CD4-positive, alpha-beta memory T cell (primary cell): ENCODE measurements at regions not wholly inside any gene's neighbourhood (a gene's known extent, or its start where the extent isn't known, plus 50 kb on each side); places are given as distances from the start of the nearest gene placed in this dataset.

ENCODE experiments used
- CTCF ChIA-PET: fragments of 350-600 bp; sonication (Branson Sonifier 250); formaldehyde crosslinking; loops from one replicate; lab custom pipeline; 2021; ENCODE audit warnings: inconsistent platforms; ENCODE audit not compliant: partially characterized antibody; lab: Charles Lee
- POLR2A ChIA-PET: fragments of 350-600 bp; sonication (Branson Sonifier 250); formaldehyde crosslinking; loops from one replicate; lab custom pipeline; 2021; ENCODE audit not compliant: partially characterized antibody; lab: Charles Lee
- DNase-seq, 5 donors: peaks; one replicate each; pipeline versions ENCODE4 v3.0.0 to v3.0.0-alpha.2; 2020 to 2022; ENCODE audit warnings: mixed read lengths in 1 of 5
- H3K27ac ChIP-seq: one replicate; pipeline ENCODE4 v1.7.0; 2013; ENCODE audit warnings: low read depth, low read length
- H3K27me3 ChIP-seq: 2 replicates; pipeline ENCODE4 v1.7.0; 2013; ENCODE audit warnings: mild to moderate bottlenecking, low read length, moderate library complexity; ENCODE audit not compliant: insufficient read depth
- H3K36me3 ChIP-seq: 2 replicates; pipeline ENCODE4 v1.7.0; 2013; ENCODE audit warnings: mild to moderate bottlenecking, low read length, moderate library complexity; ENCODE audit not compliant: insufficient read depth
- H3K4me1 ChIP-seq: 2 replicates; pipeline ENCODE4 v1.7.0; 2013; ENCODE audit warnings: mild to moderate bottlenecking, low read length, moderate library complexity; ENCODE audit not compliant: insufficient read depth
- H3K4me3 ChIP-seq, 2 donors: one replicate each; pipeline ENCODE4 v1.7.0; 2013; ENCODE audit warnings: low read length in 2 of 2, mild to moderate bottlenecking in 1 of 2
- H3K9me3 ChIP-seq, 2 donors: one replicate each; pipeline ENCODE4 v1.7.0; 2013; ENCODE audit warnings: low read length in 2 of 2, control low read depth in 1 of 2; ENCODE audit not compliant: control insufficient read depth in 1 of 2
- H3K27ac Mint-ChIP-seq, 7 donors: one replicate each; pipeline ENCODE4 v1.8.0; 2020 to 2021; ENCODE audit warnings: mixed read lengths in 7 of 7, mild to moderate bottlenecking in 6 of 7, inconsistent platforms in 3 of 7, moderate library complexity in 3 of 7
- H3K27me3 Mint-ChIP-seq, 2 donors: one replicate each; pipeline ENCODE4 v1.8.0; 2020 to 2021; ENCODE audit warnings: mixed read lengths in 2 of 2
- H3K36me3 Mint-ChIP-seq, 2 donors: one replicate each; pipeline ENCODE4 v1.8.0; 2020 to 2021; ENCODE audit warnings: mixed read lengths in 2 of 2, inconsistent platforms in 1 of 2, mild to moderate bottlenecking in 1 of 2
- H3K4me1 Mint-ChIP-seq, 4 donors: one replicate each; pipeline ENCODE4 v1.8.0; 2020 to 2021; ENCODE audit warnings: mixed read lengths in 4 of 4, mild to moderate bottlenecking in 1 of 4
- H3K4me3 Mint-ChIP-seq, 8 donors: one replicate each; pipeline ENCODE4 v1.8.0; 2020 to 2021; ENCODE audit warnings: mixed read lengths in 8 of 8, mild to moderate bottlenecking in 7 of 8, moderate library complexity in 6 of 8, inconsistent platforms in 3 of 8
- H3K9me3 Mint-ChIP-seq, 8 donors: one replicate each; pipeline ENCODE4 v1.8.0; 2020 to 2021; ENCODE audit warnings: mixed read lengths in 8 of 8, mild to moderate bottlenecking in 5 of 8, inconsistent platforms in 3 of 8, moderate library complexity in 1 of 8
- intact Hi-C: fragments of 100-400 bp; cut with micrococcal nuclease; formaldehyde crosslinking; loops from one replicate; pipeline ENCODE4 v1.15.1; 2023

- CTCF ChIA-PET = no interaction called here
- no peaks in the 10 kb centered on the region for H3K36me3 ChIP-seq
- DNase-seq = no peak
Observed at GRCh38 chr1:29415156-29415830, 179.0 kb downstream of the PTPRU start.

GRCh38 chr1:29414086-29414485, 177.8 kb downstream of the PTPRU start:
- POLR2A ChIA-PET = no interaction called here
- Histone ChIP-seq H3K27me3 (no peaks in the 10 kb centered on the region), H3K27ac (no peak overlapping the region), H3K36me3 (no peaks in the 10 kb centered on the region), H3K4me3 (no peak overlapping the region), H3K9me3 (no peaks in the 10 kb centered on the region), H3K4me1 (no peaks in the 10 kb centered on the region)
- DNase-seq = no peak
- CTCF ChIA-PET = no interaction called here
- H3K4me3 Mint-ChIP-seq = no peak overlapping the region
- peaks cover 0 to 2% (median 0%) of the 10 kb centered on the region in 8 donors for H3K9me3 Mint-ChIP-seq
- peaks cover 8 to 26% of the 10 kb centered on the region in 2 donors for H3K27me3 Mint-ChIP-seq
- no peaks in the 10 kb centered on the region for H3K4me1 Mint-ChIP-seq
- intact Hi-C loops = no loop called here
- H3K36me3 Mint-ChIP-seq = no peaks in the 10 kb centered on the region
- no peak overlapping the region for H3K27ac Mint-ChIP-seq

More at GRCh38 chr1:29415156-29415830, 179.0 kb downstream of the PTPRU start:
- no peaks in the 10 kb centered on the region for H3K36me3 Mint-ChIP-seq
- Histone ChIP-seq H3K4me1 (no peaks in the 10 kb centered on the region), H3K9me3 (no peaks in the 10 kb centered on the region), H3K4me3 (no peak overlapping the region), H3K27ac (no peak overlapping the region), H3K27me3 (no peaks in the 10 kb centered on the region)
- H3K27me3 Mint-ChIP-seq = peaks cover 10 to 15% of the 10 kb centered on the region in 2 donors
- no peaks in the 10 kb centered on the region for H3K4me1 Mint-ChIP-seq
- POLR2A ChIA-PET = no interaction called here
- peaks cover 0 to 2% (median 0%) of the 10 kb centered on the region in 8 donors for H3K9me3 Mint-ChIP-seq
- H3K4me3 Mint-ChIP-seq = no peak overlapping the region
- no peak overlapping the region for H3K27ac Mint-ChIP-seq
- intact Hi-C loops = no loop called here

GRCh38 chr1:29413661-29414060, 177.3 kb downstream of the PTPRU start:
- no peak overlapping the region for H3K4me3 Mint-ChIP-seq
- no peak overlapping the region for H3K27ac Mint-ChIP-seq
- Histone ChIP-seq H3K4me1 (no peaks in the 10 kb centered on the region), H3K9me3 (no peaks in the 10 kb centered on the region), H3K27me3 (no peaks in the 10 kb centered on the region), H3K36me3 (no peaks in the 10 kb centered on the region), H3K4me3 (no peak overlapping the region), H3K27ac (no peak overlapping the region)
- H3K9me3 Mint-ChIP-seq = peaks cover 0 to 2% (median 0%) of the 10 kb centered on the region in 8 donors
- POLR2A ChIA-PET = no interaction called here
- no peaks in the 10 kb centered on the region for H3K36me3 Mint-ChIP-seq
- intact Hi-C loops = no loop called here
- peaks cover 8 to 30% of the 10 kb centered on the region in 2 donors for H3K27me3 Mint-ChIP-seq
- no peak for DNase-seq
- no peaks in the 10 kb centered on the region for H3K4me1 Mint-ChIP-seq
- CTCF ChIA-PET = no interaction called here

GRCh38 chr1:29412591-29412990, 176.3 kb downstream of the PTPRU start:
- Mint-ChIP-seq H3K27me3 (peaks cover 8 to 34% of the 10 kb centered on the region in 2 donors), H3K9me3 (peaks cover 0 to 2% (median 0%) of the 10 kb centered on the region in 8 donors), H3K27ac (no peak overlapping the region), H3K36me3 (no peaks in the 10 kb centered on the region), H3K4me1 (no peaks in the 10 kb centered on the region), H3K4me3 (no peak overlapping the region)
- Histone ChIP-seq H3K27ac (no peak overlapping the region), H3K36me3 (no peaks in the 10 kb centered on the region), H3K9me3 (no peaks in the 10 kb centered on the region), H3K4me3 (no peak overlapping the region), H3K4me1 (no peaks in the 10 kb centered on the region), H3K27me3 (no peaks in the 10 kb centered on the region)
- no peak for DNase-seq
- ChIA-PET CTCF (no interaction called here), POLR2A (no interaction called here)
- intact Hi-C loops = no loop called here

- peaks cover 12 to 31% of the 10 kb centered on the region in 2 donors for H3K27me3 Mint-ChIP-seq
- H3K27ac Mint-ChIP-seq = no peak overlapping the region
- H3K4me1 Mint-ChIP-seq = no peaks in the 10 kb centered on the region
- no peaks in the 10 kb centered on the region for H3K9me3 ChIP-seq
- H3K36me3 ChIP-seq = no peaks in the 10 kb centered on the region
- H3K27ac ChIP-seq = no peak overlapping the region
- DNase-seq = no peak
- H3K9me3 Mint-ChIP-seq = peaks cover 0 to 2% (median 0%) of the 10 kb centered on the region in 8 donors
- no peaks in the 10 kb centered on the region for H3K4me1 ChIP-seq
- CTCF ChIA-PET = interaction anchor here (0.7 kb wide), 1 partner anchor 544 kb away, joined by 3 read pairs; no protein-coding TSS in a partner anchor
- H3K4me3 Mint-ChIP-seq = no peak overlapping the region
- no peaks in the 10 kb centered on the region for H3K36me3 Mint-ChIP-seq
- no peaks in the 10 kb centered on the region for H3K27me3 ChIP-seq
- POLR2A ChIA-PET = no interaction called here
- no peak overlapping the region for H3K4me3 ChIP-seq
- intact Hi-C loops = no loop called here
Observed at GRCh38 chr1:29410476-29410875, 174.2 kb downstream of the PTPRU start.

GRCh38 chr1:29409616-29410015, 173.3 kb downstream of the PTPRU start:
- Mint-ChIP-seq H3K27ac (peak overlapping the region in 1 of 7 donors; percentile 42), H3K4me1 (no peaks in the 10 kb centered on the region), H3K27me3 (peaks cover 10 to 34% of the 10 kb centered on the region in 2 donors), H3K4me3 (no peak overlapping the region), H3K9me3 (peaks cover 0 to 2% (median 0%) of the 10 kb centered on the region in 8 donors), H3K36me3 (no peaks in the 10 kb centered on the region)
- ChIA-PET POLR2A (no interaction called here), CTCF (no interaction called here)
- Histone ChIP-seq H3K4me3 (no peak overlapping the region), H3K9me3 (no peaks in the 10 kb centered on the region), H3K36me3 (no peaks in the 10 kb centered on the region), H3K27me3 (no peaks in the 10 kb centered on the region), H3K4me1 (no peaks in the 10 kb centered on the region), H3K27ac (no peak overlapping the region)
- DNase-seq = no peak
- intact Hi-C loops = no loop called here

- H3K4me3 Mint-ChIP-seq = no peak overlapping the region
- ChIA-PET CTCF (no interaction called here), POLR2A (no interaction called here)
- H3K9me3 Mint-ChIP-seq = peaks cover 0 to 3% (median 0%) of the 10 kb centered on the region in 8 donors
- H3K9me3 ChIP-seq = no peaks in the 10 kb centered on the region
- H3K27ac ChIP-seq = no peak overlapping the region
- H3K27me3 Mint-ChIP-seq = peaks cover 9 to 30% of the 10 kb centered on the region in 2 donors
- H3K4me1 ChIP-seq = no peaks in the 10 kb centered on the region
- no peaks in the 10 kb centered on the region for H3K27me3 ChIP-seq
- H3K4me3 ChIP-seq = no peak overlapping the region
- no peak overlapping the region for H3K27ac Mint-ChIP-seq
- H3K4me1 Mint-ChIP-seq = no peaks in the 10 kb centered on the region
- no peaks in the 10 kb centered on the region for H3K36me3 Mint-ChIP-seq
- intact Hi-C loops = no loop called here
- no peaks in the 10 kb centered on the region for H3K36me3 ChIP-seq
- no peak for DNase-seq
Observed at GRCh38 chr1:29408831-29409605, 172.7 kb downstream of the PTPRU start.
